ENCODE measurements at regions not wholly inside any gene's neighbourhood (a gene's known extent, or its start where the extent isn't known, plus 50 kb on each side); places are given as distances from the start of the nearest gene placed in this dataset.

- H3K4me3 ChIP-seq (ENCODE audit: control insufficient read depth in 2 of 3, extremely low read depth in 1 of 3, insufficient read depth in 2 of 3, low read depth in 1 of 3, low read length in 3 of 3) = no peak overlapping the region
- no peaks in the 10 kb centered on the region for H3K79me2 ChIP-seq (ENCODE audit: control insufficient read depth, insufficient read depth, low read length)
- FAIRE-seq (no peak), DNase-seq (ENCODE audit: low read depth, low spot score) (no peak)
- no peaks in the 10 kb centered on the region for H3K9me3 ChIP-seq (ENCODE audit: control insufficient read depth, low read depth, low read length)
- no peak overlapping the region for H3K9ac ChIP-seq (ENCODE audit: control insufficient read depth, extremely low read depth, insufficient read depth, low read length)
- H3K27ac ChIP-seq (ENCODE audit: control insufficient read depth, insufficient read depth, low read length) = no peak overlapping the region
- no peaks in the 10 kb centered on the region for H4K20me1 ChIP-seq (ENCODE audit: control insufficient read depth, extremely low read depth, insufficient read depth, low read length)
- dilution Hi-C loops (cut with MboI; ENCODE audit: extremely low pct_ligation_motif_present, low sequenced_read_pairs) = no loop called here
- H3K4me2 ChIP-seq (ENCODE audit: control insufficient read depth, extremely low read depth, insufficient read depth, low read depth, low read length) = no peak overlapping the region
- no peaks in the 10 kb centered on the region for H3K36me3 ChIP-seq (ENCODE audit: control insufficient read depth in 2 of 2, extremely low read depth in 1 of 2, insufficient read depth in 2 of 2, low read length in 2 of 2)
- no peak overlapping the region for H2AFZ ChIP-seq (ENCODE audit: control insufficient read depth, low read length)
- H3K4me1 ChIP-seq (ENCODE audit: control insufficient read depth, extremely low read depth, insufficient read depth, low read length) = no peaks in the 10 kb centered on the region
- TF ChIP-seq CTCF (optimal IDR thresholded peaks at IDR 0.05 in 1 of 3, IDR thresholded peaks at IDR 0.05 in 1 of 3, conservative IDR thresholded peaks at IDR 0.05 in 1 of 3; ENCODE audit: extremely low read depth in 1 of 3, insufficient read depth in 2 of 3, low read length in 3 of 3) = no peak
- no peak for TF ChIP-seq EZH2 (IDR thresholded peaks at IDR 0.05; ENCODE audit: low read length)
- H3K27me3 ChIP-seq (ENCODE audit: control insufficient read depth, extremely low read depth, insufficient read depth, low read length) = no peaks in the 10 kb centered on the region
- H3K9me1 ChIP-seq (ENCODE audit: control insufficient read depth, extremely low read depth, insufficient read depth, low read length) = no peaks in the 10 kb centered on the region
These were observed 429.8 kb downstream of the BCOR start for GRCh38 chrX:39667736-39668482.

GRCh38 chrX:39669668-39670067 is 428.1 kb downstream of the BCOR start:
- Histone ChIP-seq H2AFZ (ENCODE audit: control insufficient read depth, low read length) (no peak overlapping the region), H3K36me3 (ENCODE audit: control insufficient read depth in 2 of 2, extremely low read depth in 1 of 2, insufficient read depth in 2 of 2, low read length in 2 of 2) (no peaks in the 10 kb centered on the region), H3K27ac (ENCODE audit: control insufficient read depth, insufficient read depth, low read length) (no peak overlapping the region), H3K9me1 (ENCODE audit: control insufficient read depth, extremely low read depth, insufficient read depth, low read length) (no peaks in the 10 kb centered on the region), H3K79me2 (ENCODE audit: control insufficient read depth, insufficient read depth, low read length) (no peaks in the 10 kb centered on the region), H3K4me3 (ENCODE audit: control insufficient read depth in 2 of 3, extremely low read depth in 1 of 3, insufficient read depth in 2 of 3, low read depth in 1 of 3, low read length in 3 of 3) (no peak overlapping the region), H3K4me1 (ENCODE audit: control insufficient read depth, extremely low read depth, insufficient read depth, low read length) (no peaks in the 10 kb centered on the region), H3K9me3 (ENCODE audit: control insufficient read depth, low read depth, low read length) (no peaks in the 10 kb centered on the region), H3K27me3 (ENCODE audit: control insufficient read depth, extremely low read depth, insufficient read depth, low read length) (no peaks in the 10 kb centered on the region), H4K20me1 (ENCODE audit: control insufficient read depth, extremely low read depth, insufficient read depth, low read length) (no peaks in the 10 kb centered on the region), H3K9ac (ENCODE audit: control insufficient read depth, extremely low read depth, insufficient read depth, low read length) (no peak overlapping the region), H3K4me2 (ENCODE audit: control insufficient read depth, extremely low read depth, insufficient read depth, low read depth, low read length) (no peak overlapping the region)
- dilution Hi-C loops (cut with MboI; ENCODE audit: extremely low pct_ligation_motif_present, low sequenced_read_pairs) = no loop called here
- FAIRE-seq (no peak), DNase-seq (ENCODE audit: low read depth, low spot score) (no peak)
- TF ChIP-seq CTCF (optimal IDR thresholded peaks at IDR 0.05 in 1 of 3, IDR thresholded peaks at IDR 0.05 in 1 of 3, conservative IDR thresholded peaks at IDR 0.05 in 1 of 3; ENCODE audit: extremely low read depth in 1 of 3, insufficient read depth in 2 of 3, low read length in 3 of 3) (no peak), EZH2 (IDR thresholded peaks at IDR 0.05; ENCODE audit: low read length) (no peak)

All from keratinocyte (primary cell).